ENCODE measurements at regions not wholly inside any gene's neighbourhood (a gene's known extent, or its start where the extent isn't known, plus 50 kb on each side); places are given as distances from the start of the nearest gene placed in this dataset.

GRCh38 chr4:165610679-165611437 lies 232.1 kb downstream of the CPE start:
- Histone ChIP-seq H3K18ac (ENCODE audit: insufficient read length, low read depth, low read length) (no peak overlapping the region), H4K5ac (ENCODE audit: insufficient read length, low read depth, low read length) (no peak overlapping the region), H2AK5ac (ENCODE audit: insufficient read length, low read length) (no peak overlapping the region), H3T11ph (ENCODE audit: low read length) (no peak overlapping the region), H2BK120ac (ENCODE audit: low read depth, low read length, poor library complexity, severe bottlenecking) (no peak overlapping the region), H3K4me2 (ENCODE audit: insufficient read depth, insufficient read length, low read length) (no peak overlapping the region), H3K27ac (ENCODE audit: insufficient read length, low read depth, low read length) (no peak overlapping the region), H3K23me2 (ENCODE audit: insufficient read length, low read depth, low read length, poor library complexity, severe bottlenecking) (no peaks in the 10 kb centered on the region), H3K27me3 (ENCODE audit: insufficient read depth, low read length) (no peaks in the 10 kb centered on the region), H4K8ac (replicated peaks; ENCODE audit: insufficient read length, low read depth, low read length) (no peak overlapping the region), H2BK5ac (ENCODE audit: insufficient read length, low read length) (no peak overlapping the region), H3K9ac (ENCODE audit: extremely low read depth, insufficient read length, low read length) (no peak overlapping the region), H3K79me2 (ENCODE audit: insufficient read depth, low read length) (no peaks in the 10 kb centered on the region), H3K4me1 (ENCODE audit: insufficient read depth, low read length) (peaks cover 3% of the 10 kb centered on the region; the same call in 1 of the 2 replicates), H2BK12ac (ENCODE audit: insufficient read length, low read depth, low read length) (no peak overlapping the region), H3K14ac (ENCODE audit: insufficient read depth, low read length) (no peak overlapping the region), H3K9me3 (ENCODE audit: control insufficient read depth, low read depth, low read length) (no peaks in the 10 kb centered on the region), H3K56ac (ENCODE audit: insufficient read length, low read depth, low read length) (no peak overlapping the region), H4K20me1 (ENCODE audit: control insufficient read depth, insufficient read depth, insufficient read length) (no peaks in the 10 kb centered on the region), H3K23ac (ENCODE audit: insufficient read length, low read depth, low read length) (no peak overlapping the region), H3K4ac (ENCODE audit: low read depth, low read length) (no peak overlapping the region), H2BK20ac (ENCODE audit: low read depth, low read length, poor library complexity, severe bottlenecking) (no peak overlapping the region), H3K79me1 (ENCODE audit: insufficient read depth, low read depth, low read length, poor library complexity, severe bottlenecking) (no peaks in the 10 kb centered on the region), H4K91ac (ENCODE audit: insufficient read length, low read depth, low read length) (no peak overlapping the region), H2AFZ (ENCODE audit: low read length) (no peak overlapping the region), H2BK15ac (ENCODE audit: low read depth, low read length) (no peak overlapping the region)
- no peaks in the 10 kb centered on the region for H3K36me3 Mint-ChIP-seq (ENCODE audit: insufficient read depth in 1 of 3, low read depth in 3 of 3)
- WGBS (ENCODE audit: extremely low coverage, insufficient read length, low lambda C conversion rate): no CpG with 5 or more reads among the region's 6 CpGs
- H3K27ac Mint-ChIP-seq: peak overlapping the region in 2 of 3 experiments; percentile 3 to 34; a peak in 2 of 7 replicates
- TF ChIP-seq CTCF (conservative IDR thresholded peaks at IDR 0.05): no peak
- no peaks in the 10 kb centered on the region for H3K27me3 Mint-ChIP-seq (ENCODE audit: low read depth)
- no peaks in the 10 kb centered on the region; a peak in 1 of 5 replicates for H3K9me3 Mint-ChIP-seq
- no peak overlapping the region for H3K4me3 Mint-ChIP-seq
- H3K4me1 Mint-ChIP-seq: peaks cover 35 to 37% of the 10 kb centered on the region in 2 experiments
- DNase-seq: no peak

Data from H9 (cell line).